ENCODE measurements at regions not wholly inside any gene's neighbourhood (a gene's known extent, or its start where the extent isn't known, plus 50 kb on each side); places are given as distances from the start of the nearest gene placed in this dataset.

- TF ChIP-seq CTCF (optimal IDR thresholded peaks at IDR 0.05 in 1 of 3, IDR thresholded peaks at IDR 0.05 in 1 of 3, conservative IDR thresholded peaks at IDR 0.05 in 1 of 3; ENCODE audit: extremely low read depth in 1 of 3, insufficient read depth in 2 of 3, low read length in 3 of 3) (no peak), EZH2 (IDR thresholded peaks at IDR 0.05; ENCODE audit: low read length) (no peak)
Measured at GRCh38 chr6:40160826-40161225, 226.6 kb upstream of the MOCS1 start.

Measured in keratinocyte (primary cell).